ENCODE measurements at regions not wholly inside any gene's neighbourhood (a gene's known extent, or its start where the extent isn't known, plus 50 kb on each side); places are given as distances from the start of the nearest gene placed in this dataset.

GRCh38 chr11:82004537-82005213 lies 729.0 kb downstream of the FAM181B start:
- no peak overlapping the region for H3K9ac ChIP-seq (ENCODE audit: low read length in 3 of 3)
- no peak for FAIRE-seq
- intact Hi-C loops (cut with DNase I) = no loop called here
- no peaks in the 10 kb centered on the region for H3K36me3 ChIP-seq (ENCODE audit: control insufficient read depth in 2 of 3, insufficient read depth in 3 of 3, low read length in 3 of 3)
- TF ChIP-seq CTCF (IDR thresholded peaks at IDR 0.05; ENCODE audit: borderline replicate concordance, extremely low read depth, insufficient read depth) = no peak
- no peak overlapping the region for H3K4me3 ChIP-seq (ENCODE audit: low read length in 3 of 3)
- DNase-seq = no peak
- H3K9me3 ChIP-seq (ENCODE audit: control insufficient read depth in 2 of 3, insufficient read depth in 1 of 3, low read length in 3 of 3) = no peaks in the 10 kb centered on the region
- no peak overlapping the region for H3K27ac ChIP-seq (ENCODE audit: low read depth in 2 of 2, low read length in 2 of 2)
- H3K27me3 ChIP-seq (ENCODE audit: control insufficient read depth, insufficient read depth, low read length) = no peaks in the 10 kb centered on the region
- no peaks in the 10 kb centered on the region for H3K4me1 ChIP-seq (ENCODE audit: control insufficient read depth in 2 of 3, insufficient read depth in 2 of 3, low read depth in 1 of 3, low read length in 3 of 3)

- FAIRE-seq = no peak
- intact Hi-C loops (cut with DNase I) = no loop called here
- Histone ChIP-seq H3K36me3 (ENCODE audit: control insufficient read depth in 2 of 3, insufficient read depth in 3 of 3, low read length in 3 of 3) (no peaks in the 10 kb centered on the region), H3K27ac (ENCODE audit: low read depth in 2 of 2, low read length in 2 of 2) (no peak overlapping the region), H3K9me3 (ENCODE audit: control insufficient read depth in 2 of 3, insufficient read depth in 1 of 3, low read length in 3 of 3) (no peaks in the 10 kb centered on the region), H3K9ac (ENCODE audit: low read length in 3 of 3) (no peak overlapping the region), H3K4me3 (ENCODE audit: low read length in 3 of 3) (no peak overlapping the region), H3K27me3 (ENCODE audit: control insufficient read depth, insufficient read depth, low read length) (no peaks in the 10 kb centered on the region), H3K4me1 (ENCODE audit: control insufficient read depth in 2 of 3, insufficient read depth in 2 of 3, low read depth in 1 of 3, low read length in 3 of 3) (no peaks in the 10 kb centered on the region)
- no peak for DNase-seq
- TF ChIP-seq CTCF (IDR thresholded peaks at IDR 0.05; ENCODE audit: borderline replicate concordance, extremely low read depth, insufficient read depth) = no peak
Observed at GRCh38 chr11:82003671-82004515, 729.8 kb downstream of the FAM181B start.

- H3K4me3 ChIP-seq (ENCODE audit: low read length in 3 of 3) = no peak overlapping the region
- intact Hi-C loops (cut with DNase I) = no loop called here
- H3K9me3 ChIP-seq (ENCODE audit: control insufficient read depth in 2 of 3, insufficient read depth in 1 of 3, low read length in 3 of 3) = no peaks in the 10 kb centered on the region
- H3K27ac ChIP-seq (ENCODE audit: low read depth in 2 of 2, low read length in 2 of 2) = no peak overlapping the region
- TF ChIP-seq CTCF (IDR thresholded peaks at IDR 0.05; ENCODE audit: borderline replicate concordance, extremely low read depth, insufficient read depth) = no peak
- no peaks in the 10 kb centered on the region for H3K27me3 ChIP-seq (ENCODE audit: control insufficient read depth, insufficient read depth, low read length)
- no peak overlapping the region for H3K9ac ChIP-seq (ENCODE audit: low read length in 3 of 3)
- DNase-seq = no peak
- H3K36me3 ChIP-seq (ENCODE audit: control insufficient read depth in 2 of 3, insufficient read depth in 3 of 3, low read length in 3 of 3) = no peaks in the 10 kb centered on the region
- FAIRE-seq = no peak
- no peaks in the 10 kb centered on the region for H3K4me1 ChIP-seq (ENCODE audit: control insufficient read depth in 2 of 3, insufficient read depth in 2 of 3, low read depth in 1 of 3, low read length in 3 of 3)
Observed at GRCh38 chr11:82003024-82003423, 730.6 kb downstream of the FAM181B start.
